Naive thymus-derived CD4-positive, alpha-beta T cell (primary cell): ENCODE measurements at regions not wholly inside any gene's neighbourhood (a gene's known extent, or its start where the extent isn't known, plus 50 kb on each side); places are given as distances from the start of the nearest gene placed in this dataset.

Experiments
- ATAC-seq: fragments of 150-1000 bp; cut with Tn5 transposase; 2 replicates; pipeline ENCODE4 v1.10.0; 2021; ENCODE audit warnings: mild to moderate bottlenecking, moderate library complexity
- CTCF ChIA-PET: fragments of 350-600 bp; sonication (Branson Sonifier 250); formaldehyde crosslinking; loops from one replicate; lab custom pipeline; 2021; ENCODE audit warnings: antibody characterized with exemption; lab: Charles Lee
- POLR2A ChIA-PET: fragments of 350-600 bp; sonication (Branson Sonifier 250); formaldehyde crosslinking; loops from one replicate; lab custom pipeline; 2021; ENCODE audit warnings: antibody characterized with exemption, inconsistent platforms; lab: Charles Lee
- DNase-seq, 9 donors: peaks; one replicate each; pipeline versions ENCODE4 v3.0.0 to v3.0.0-alpha.2; 2020 to 2022; ENCODE audit warnings: mixed read lengths in 1 of 9
- H3K27ac ChIP-seq: one replicate; pipeline ENCODE4 v1.7.0; 2013; ENCODE audit warnings: mild to moderate bottlenecking, low read depth, low read length, moderate library complexity
- H3K27me3 ChIP-seq, 2 donors: one replicate each; pipeline ENCODE4 v1.7.0; 2013; ENCODE audit warnings: low read length in 2 of 2, mild to moderate bottlenecking in 2 of 2, moderate library complexity in 2 of 2; ENCODE audit not compliant: control insufficient read depth in 2 of 2, insufficient read depth in 2 of 2
- H3K36me3 ChIP-seq, 3 experiments: 1 replicate in 2 of 3; 2 replicates in 1 of 3; pipeline ENCODE4 v1.7.0; 2013; ENCODE audit warnings: low read length in 3 of 3, mild to moderate bottlenecking in 3 of 3, moderate library complexity in 1 of 3; ENCODE audit not compliant: insufficient read depth in 3 of 3, control insufficient read depth in 2 of 3
- H3K4me1 ChIP-seq, 2 donors: one replicate each; pipeline ENCODE4 v1.7.0; 2013; ENCODE audit warnings: low read length in 2 of 2, mild to moderate bottlenecking in 2 of 2, moderate library complexity in 1 of 2; ENCODE audit not compliant: control insufficient read depth in 2 of 2, insufficient read depth in 2 of 2
- H3K4me3 ChIP-seq: 2 replicates; pipeline ENCODE4 v1.7.0; 2013; ENCODE audit warnings: mild to moderate bottlenecking, low read length
- H3K9me3 ChIP-seq, 3 experiments: 1 replicate in 2 of 3; 2 replicates in 1 of 3; pipeline ENCODE4 v1.7.0; 2013; ENCODE audit warnings: low read length in 3 of 3; ENCODE audit not compliant: control insufficient read depth in 2 of 3
- H3K27ac Mint-ChIP-seq, 9 donors: one replicate each; pipeline ENCODE4 v1.8.0; 2020 to 2022; ENCODE audit warnings: mixed read lengths in 9 of 9, mild to moderate bottlenecking in 8 of 9, moderate library complexity in 5 of 9, inconsistent platforms in 2 of 9
- H3K27me3 Mint-ChIP-seq, 5 donors: one replicate each; pipeline ENCODE4 v1.8.0; 2021 to 2022; ENCODE audit warnings: mixed read lengths in 5 of 5, mild to moderate bottlenecking in 1 of 5
- H3K36me3 Mint-ChIP-seq, 5 donors: one replicate each; pipeline ENCODE4 v1.8.0; 2020 to 2022; ENCODE audit warnings: mixed read lengths in 5 of 5, mild to moderate bottlenecking in 3 of 5, inconsistent platforms in 1 of 5
- H3K4me1 Mint-ChIP-seq, 7 donors: one replicate each; pipeline ENCODE4 v1.8.0; 2020 to 2022; ENCODE audit warnings: mixed read lengths in 7 of 7, mild to moderate bottlenecking in 3 of 7, inconsistent platforms in 1 of 7
- H3K4me3 Mint-ChIP-seq, 10 donors: one replicate each; pipeline ENCODE4 v1.8.0; 2020 to 2022; ENCODE audit warnings: mild to moderate bottlenecking in 10 of 10, mixed read lengths in 10 of 10, moderate library complexity in 6 of 10, inconsistent platforms in 2 of 10
- H3K9me3 Mint-ChIP-seq, 11 donors: one replicate each; pipeline ENCODE4 v1.8.0; 2020 to 2022; ENCODE audit warnings: mixed read lengths in 11 of 11, mild to moderate bottlenecking in 4 of 11, inconsistent platforms in 1 of 11, moderate library complexity in 1 of 11
- intact Hi-C, 2 donors: fragments of 100-400 bp; cut with micrococcal nuclease; formaldehyde crosslinking; loops; one replicate each; pipeline ENCODE4 v1.15.1; 2023

DNA sequence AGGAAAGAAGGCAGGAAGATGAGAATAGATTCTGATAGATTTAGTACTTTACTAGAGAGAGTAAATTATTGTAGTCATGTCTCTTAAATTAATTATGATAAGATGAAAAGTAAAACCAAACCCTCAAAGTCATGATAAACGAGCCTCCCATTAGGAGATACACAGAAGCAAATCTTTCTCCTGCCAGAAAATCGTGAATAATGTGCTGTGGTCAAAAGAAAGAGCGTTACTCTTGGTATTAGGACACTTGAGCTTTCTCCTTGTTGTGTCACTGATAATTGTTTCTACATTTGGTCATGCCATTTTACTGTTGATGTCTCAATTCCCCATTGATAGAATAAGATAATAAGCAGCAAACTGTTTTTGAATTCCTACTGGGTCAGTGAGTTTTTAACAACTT, 562.8 kb upstream of the TLE4 start:
- H3K27ac Mint-ChIP-seq, result no peak overlapping the region
- POLR2A ChIA-PET, result no interaction called here
- peaks cover 0 to 6% (median 0%) of the 10 kb centered on the region in 11 donors for H3K9me3 Mint-ChIP-seq
- H3K27ac ChIP-seq, result no peak overlapping the region
- H3K36me3 ChIP-seq, result no peaks in the 10 kb centered on the region
- DNase-seq, result no peak
- no peaks in the 10 kb centered on the region for H3K36me3 Mint-ChIP-seq
- ATAC-seq, result no peak
- no peaks in the 10 kb centered on the region for H3K4me1 Mint-ChIP-seq
- no peaks in the 10 kb centered on the region for H3K9me3 ChIP-seq
- H3K4me1 ChIP-seq, result no peaks in the 10 kb centered on the region
- CTCF ChIA-PET, result no interaction called here
- H3K4me3 ChIP-seq, result no peak overlapping the region
- H3K27me3 ChIP-seq, result no peaks in the 10 kb centered on the region
- H3K27me3 Mint-ChIP-seq, result peaks cover 0 to 9% (median 3%) of the 10 kb centered on the region in 5 donors
- H3K4me3 Mint-ChIP-seq, result no peak overlapping the region
- intact Hi-C loops, result no loop called here

DNA sequence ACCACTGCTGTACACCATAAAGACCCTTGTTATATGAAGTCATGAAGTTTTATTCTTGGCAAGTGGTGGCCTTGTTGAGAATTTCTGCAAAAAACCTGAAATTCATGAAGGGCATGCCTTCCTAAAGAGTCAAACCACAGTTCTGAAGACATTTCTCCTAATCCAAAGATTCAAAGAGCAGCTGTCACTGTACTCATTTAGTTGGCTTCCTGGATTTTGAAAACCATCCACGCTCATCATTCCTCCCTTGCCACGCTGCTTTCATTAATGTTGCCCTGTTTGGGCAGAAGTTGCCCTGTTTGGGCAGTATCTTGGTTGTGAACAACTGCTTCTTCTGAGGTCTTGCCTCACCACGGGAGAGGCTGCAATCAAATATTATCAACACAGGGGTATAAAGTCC, 560.3 kb upstream of the TLE4 start:
- no peak overlapping the region for H3K27ac Mint-ChIP-seq
- peaks cover 0 to 3% (median 0%) of the 10 kb centered on the region in 5 donors for H3K27me3 Mint-ChIP-seq
- ATAC-seq, result no peak
- H3K36me3 Mint-ChIP-seq, result no peaks in the 10 kb centered on the region
- ChIA-PET CTCF (no interaction called here), POLR2A (no interaction called here)
- no peaks in the 10 kb centered on the region for H3K4me1 Mint-ChIP-seq
- Histone ChIP-seq H3K9me3 (no peaks in the 10 kb centered on the region), H3K27me3 (no peaks in the 10 kb centered on the region), H3K36me3 (no peaks in the 10 kb centered on the region), H3K4me1 (no peaks in the 10 kb centered on the region), H3K4me3 (no peak overlapping the region), H3K27ac (no peak overlapping the region)
- no peak overlapping the region for H3K4me3 Mint-ChIP-seq
- no peak for DNase-seq
- H3K9me3 Mint-ChIP-seq, result peaks cover 0 to 7% (median 0%) of the 10 kb centered on the region in 11 donors
- intact Hi-C loops, result no loop called here

- H3K27ac ChIP-seq, result no peak overlapping the region
- Mint-ChIP-seq H3K4me3 (no peak overlapping the region), H3K27ac (no peak overlapping the region), H3K4me1 (no peaks in the 10 kb centered on the region), H3K9me3 (peaks cover 0 to 7% (median 0%) of the 10 kb centered on the region in 11 donors), H3K36me3 (no peaks in the 10 kb centered on the region), H3K27me3 (peaks cover 0 to 3% (median 0%) of the 10 kb centered on the region in 5 donors)
- no peaks in the 10 kb centered on the region for H3K36me3 ChIP-seq
- CTCF ChIA-PET, result no interaction called here
- no peaks in the 10 kb centered on the region for H3K9me3 ChIP-seq
- intact Hi-C loops, result no loop called here
- POLR2A ChIA-PET, result no interaction called here
- no peaks in the 10 kb centered on the region for H3K27me3 ChIP-seq
- no peak for DNase-seq
- H3K4me3 ChIP-seq, result no peak overlapping the region
- no peaks in the 10 kb centered on the region for H3K4me1 ChIP-seq
- ATAC-seq, result no peak
Measured at GRCh38 chr9:79012561-79012960, 559.2 kb upstream of the TLE4 start.

- intact Hi-C loops, result no loop called here
- Mint-ChIP-seq H3K4me1 (no peaks in the 10 kb centered on the region), H3K4me3 (no peak overlapping the region), H3K9me3 (peaks cover 0 to 7% (median 0%) of the 10 kb centered on the region in 11 donors), H3K27me3 (peaks cover 0 to 3% (median 0%) of the 10 kb centered on the region in 5 donors), H3K36me3 (no peaks in the 10 kb centered on the region), H3K27ac (no peak overlapping the region)
- no peak for ATAC-seq
- Histone ChIP-seq H3K36me3 (no peaks in the 10 kb centered on the region), H3K27ac (no peak overlapping the region), H3K4me1 (no peaks in the 10 kb centered on the region), H3K27me3 (no peaks in the 10 kb centered on the region), H3K4me3 (no peak overlapping the region), H3K9me3 (no peaks in the 10 kb centered on the region)
- DNase-seq, result no peak
- CTCF ChIA-PET, result no interaction called here
- POLR2A ChIA-PET, result no interaction called here
Measured at GRCh38 chr9:79013715-79014610, 557.8 kb upstream of the TLE4 start.

- Histone ChIP-seq H3K4me1 (no peaks in the 10 kb centered on the region), H3K27me3 (no peaks in the 10 kb centered on the region), H3K27ac (no peak overlapping the region), H3K4me3 (no peak overlapping the region), H3K36me3 (no peaks in the 10 kb centered on the region), H3K9me3 (no peaks in the 10 kb centered on the region)
- Mint-ChIP-seq H3K9me3 (peaks cover 0 to 7% (median 0%) of the 10 kb centered on the region in 11 donors), H3K27ac (no peak overlapping the region), H3K4me1 (no peaks in the 10 kb centered on the region), H3K36me3 (no peaks in the 10 kb centered on the region), H3K27me3 (peaks cover 0 to 3% (median 0%) of the 10 kb centered on the region in 5 donors), H3K4me3 (no peak overlapping the region)
- ATAC-seq, result no peak
- DNase-seq, result no peak
- ChIA-PET POLR2A (no interaction called here), CTCF (interaction anchor here (0.7 kb wide), 1 partner anchor 912 kb away, joined by 7 read pairs; no protein-coding TSS in a partner anchor)
- intact Hi-C loops, result no loop called here
Measured at GRCh38 chr9:79014929-79015699, 556.7 kb upstream of the TLE4 start.

GRCh38 chr9:79015951-79016350, 555.8 kb upstream of the TLE4 start:
- Mint-ChIP-seq H3K4me1 (no peaks in the 10 kb centered on the region), H3K4me3 (no peak overlapping the region), H3K27ac (no peak overlapping the region), H3K9me3 (peaks cover 0 to 7% (median 0%) of the 10 kb centered on the region in 11 donors), H3K36me3 (no peaks in the 10 kb centered on the region), H3K27me3 (no peaks in the 10 kb centered on the region)
- ChIA-PET CTCF (interaction anchor here (0.7 kb wide), 1 partner anchor 911 kb away, joined by 7 read pairs; no protein-coding TSS in a partner anchor), POLR2A (no interaction called here)
- intact Hi-C loops, result no loop called here
- Histone ChIP-seq H3K4me1 (no peaks in the 10 kb centered on the region), H3K4me3 (no peak overlapping the region), H3K9me3 (no peaks in the 10 kb centered on the region), H3K27me3 (no peaks in the 10 kb centered on the region), H3K36me3 (no peaks in the 10 kb centered on the region), H3K27ac (no peak overlapping the region)
- ATAC-seq (no peak), DNase-seq (no peak)
